ENCODE measurements at regions not wholly inside any gene's neighbourhood (a gene's known extent, or its start where the extent isn't known, plus 50 kb on each side); places are given as distances from the start of the nearest gene placed in this dataset.

GRCh38 chr12:63319936-63320633 is 169.1 kb upstream of the AVPR1A start:
- DNase-seq (ENCODE audit: low spot score): no peak

DNA sequence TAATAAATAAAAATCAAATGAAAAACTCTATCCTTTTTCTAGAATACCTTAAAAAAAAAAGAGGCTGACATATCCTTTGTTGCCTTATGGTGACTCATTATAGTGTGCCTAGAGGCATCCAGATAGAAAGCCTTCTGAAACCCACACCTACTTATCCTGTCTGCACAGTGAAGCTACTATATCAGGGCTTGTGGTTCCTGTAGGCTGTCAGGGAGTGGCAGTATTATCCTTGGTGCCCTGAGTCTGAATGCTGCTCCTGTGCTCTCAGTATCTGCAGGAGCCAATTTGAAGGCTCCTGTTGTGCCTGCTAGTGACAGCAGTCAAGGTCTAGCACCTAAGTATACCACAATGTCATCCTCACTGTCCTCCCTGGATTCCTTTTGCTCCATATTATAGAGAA is 168.4 kb upstream of the AVPR1A start:
- no peak for DNase-seq (ENCODE audit: low spot score)

DNA sequence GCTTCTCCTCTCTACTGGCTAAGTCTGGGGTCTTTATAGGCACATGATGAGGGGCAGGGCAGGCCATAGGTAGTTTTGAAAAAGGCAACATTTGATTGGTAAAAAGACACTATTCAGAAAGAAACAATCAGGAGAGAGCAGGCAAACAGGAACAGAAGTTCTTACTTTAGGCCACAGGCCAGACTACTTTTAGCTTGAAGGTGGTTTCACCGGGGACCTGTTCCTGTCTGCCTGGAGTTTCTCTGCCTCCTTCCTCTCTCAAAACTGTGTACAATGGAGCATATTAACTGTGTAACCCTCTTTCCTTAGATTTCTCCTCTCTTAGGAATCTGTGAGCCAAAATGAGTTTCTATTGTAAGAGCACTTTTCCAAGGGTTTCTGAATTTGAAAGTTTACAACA is 167.9 kb upstream of the AVPR1A start:
- no peak for DNase-seq (ENCODE audit: low spot score)

DNA sequence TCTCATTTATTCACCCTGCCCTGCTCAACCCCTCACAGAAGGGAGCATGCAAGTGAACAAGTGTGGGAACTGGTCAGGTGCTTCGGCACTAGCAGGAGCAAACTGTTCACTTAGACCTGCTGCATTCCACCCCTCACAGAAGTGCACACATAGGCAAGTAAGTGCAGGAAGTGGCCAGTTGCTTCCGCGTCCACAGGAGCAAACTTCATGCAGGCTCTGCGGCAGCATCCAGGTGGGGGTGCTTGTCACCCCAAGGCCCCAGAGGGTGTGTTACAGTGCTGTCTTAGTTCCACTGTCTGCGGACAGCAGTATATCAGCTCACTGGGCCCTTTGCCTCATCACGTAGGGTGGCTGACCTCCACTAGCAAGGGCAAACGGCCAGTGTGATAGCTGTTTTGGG is 167.3 kb upstream of the AVPR1A start:
- no peak for DNase-seq (ENCODE audit: low spot score)

GRCh38 chr12:63317880-63318279 is 166.9 kb upstream of the AVPR1A start:
- DNase-seq (ENCODE audit: low spot score): no peak

DNA sequence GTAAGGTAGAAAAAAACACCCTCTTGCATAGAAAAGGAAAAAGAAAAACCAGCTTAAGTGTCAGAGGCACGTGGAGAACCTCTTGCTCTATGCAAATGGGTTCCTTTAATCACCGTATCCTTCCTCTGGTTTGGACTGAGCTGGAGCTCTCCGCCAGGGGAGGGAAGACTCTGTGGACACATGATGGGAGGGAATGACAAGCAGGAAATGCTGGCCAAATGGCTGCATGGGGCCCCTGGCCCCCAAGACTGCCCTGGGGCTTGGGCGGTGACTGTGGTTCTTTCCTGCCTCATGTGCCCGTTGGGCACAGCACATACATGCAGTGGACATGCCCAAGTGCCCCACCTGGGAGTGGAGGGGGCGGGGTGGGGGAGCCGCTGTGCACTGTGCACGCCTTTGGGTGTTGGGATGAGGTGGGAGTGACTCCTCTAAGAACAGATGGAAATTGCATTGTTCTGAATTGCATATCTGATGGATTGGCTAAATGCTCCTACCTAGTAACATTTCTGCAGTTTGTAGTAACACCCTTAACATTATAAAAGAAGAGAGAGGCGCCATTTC is 166.4 kb upstream of the AVPR1A start:
- no peak for DNase-seq (ENCODE audit: low spot score)

GRCh38 chr12:63313139-63313538 is 162.1 kb upstream of the AVPR1A start:
- DNase-seq (ENCODE audit: low spot score): no peak

DNA sequence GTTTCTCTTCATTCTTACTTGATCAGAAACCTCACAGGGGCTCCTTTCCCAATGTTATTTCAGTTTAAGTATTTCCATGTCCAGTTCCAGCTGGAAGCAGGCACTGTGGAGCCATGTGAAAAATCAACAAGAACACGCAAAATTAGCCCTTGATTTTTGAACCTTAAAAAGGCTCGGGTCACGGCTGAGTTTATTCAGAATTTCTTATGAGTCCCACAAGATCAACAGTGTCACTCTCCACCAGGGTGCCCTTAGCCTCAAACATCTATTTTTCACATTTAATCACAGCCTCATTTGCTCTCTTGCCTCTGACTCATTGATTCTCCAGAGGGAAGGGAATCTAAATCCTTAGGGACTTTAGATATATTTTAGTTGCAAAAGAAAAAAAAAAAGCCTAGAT is 157.7 kb upstream of the AVPR1A start:
- no peak for DNase-seq (ENCODE audit: low spot score)

- no peak for DNase-seq (ENCODE audit: low spot score)
Measured at GRCh38 chr12:63307849-63308248, 156.8 kb upstream of the AVPR1A start.

- DNase-seq (ENCODE audit: low spot score): no peak
Measured at GRCh38 chr12:63305901-63306875, 155.2 kb upstream of the AVPR1A start.

DNA sequence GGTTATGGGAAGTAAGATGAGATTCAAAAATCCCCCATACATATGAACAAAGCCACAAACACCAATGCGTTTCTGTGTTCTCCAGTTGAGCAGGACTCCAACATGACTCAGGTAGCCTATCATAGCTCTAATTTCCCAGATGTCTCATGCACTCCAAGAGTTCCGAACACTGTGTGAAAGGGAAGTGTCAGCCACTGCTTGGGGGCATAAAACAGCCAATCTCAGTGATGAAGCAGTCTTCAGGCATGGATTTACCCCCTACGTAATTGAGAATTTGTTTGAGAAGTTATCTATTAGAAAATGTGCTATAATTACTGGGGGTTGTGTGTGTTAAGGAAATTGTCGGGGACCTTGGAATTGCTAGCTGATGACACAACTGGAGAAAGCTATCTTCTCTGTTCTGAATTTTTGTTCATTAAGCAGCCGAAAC is 153.9 kb upstream of the AVPR1A start:
- DNase-seq (ENCODE audit: low spot score): no peak

- DNase-seq (ENCODE audit: low spot score): no peak
Measured at GRCh38 chr12:63302941-63303536, 152.0 kb upstream of the AVPR1A start.

GRCh38 chr12:63302269-63302940 is 151.4 kb upstream of the AVPR1A start:
- no peak for DNase-seq (ENCODE audit: low spot score)

DNA sequence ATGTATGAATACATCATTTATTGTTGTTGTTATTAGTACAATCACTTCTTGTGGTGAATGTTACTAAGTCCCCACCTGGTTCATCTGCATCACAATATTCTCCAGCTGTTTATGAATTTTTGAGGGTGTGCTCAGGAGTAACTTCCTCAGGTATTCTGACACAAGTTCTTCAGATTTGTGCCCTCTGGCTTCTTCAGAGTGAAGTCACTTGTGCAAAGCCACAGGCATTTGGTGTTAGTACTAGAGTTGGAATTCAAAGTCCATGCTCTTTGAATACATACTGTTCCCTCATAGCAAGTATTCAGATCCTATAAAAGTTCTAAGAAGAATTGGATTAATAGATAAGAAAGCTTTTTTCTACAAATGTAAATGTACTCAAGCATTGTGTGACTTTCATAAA is 150.3 kb upstream of the AVPR1A start:
- no peak for DNase-seq (ENCODE audit: low spot score)

DNA sequence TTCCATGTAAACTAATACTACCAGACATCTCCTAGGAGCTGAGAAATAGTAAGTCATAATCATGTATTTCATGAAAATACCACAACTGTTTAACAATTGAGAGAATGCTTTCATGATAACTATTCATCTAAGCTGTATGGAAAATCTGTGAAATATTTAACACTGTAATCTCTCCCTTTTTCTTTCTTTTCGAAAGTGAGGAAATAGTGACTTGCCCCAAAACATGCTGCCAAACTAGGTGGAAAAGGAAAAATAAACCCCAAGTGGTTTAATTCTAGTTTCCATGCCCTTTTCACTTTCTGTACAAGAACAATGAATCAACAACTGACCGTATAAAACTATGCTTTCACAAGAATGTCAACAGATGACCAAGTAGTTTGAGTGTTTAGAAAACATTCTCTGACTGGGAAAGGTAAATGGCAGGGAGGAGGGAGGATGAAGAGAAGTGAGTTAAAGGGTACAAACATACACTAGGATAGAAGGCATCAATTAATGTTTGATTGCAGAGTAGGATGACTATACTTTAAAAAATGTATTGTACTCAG is 147.5 kb upstream of the AVPR1A start:
- DNase-seq (ENCODE audit: low spot score): no peak

GRCh38 chr12:63294327-63294632 is 143.3 kb upstream of the AVPR1A start:
- DNase-seq (ENCODE audit: low spot score): no peak

GRCh38 chr12:63292471-63293221 is 141.6 kb upstream of the AVPR1A start:
- DNase-seq (ENCODE audit: low spot score): no peak

GRCh38 chr12:63276537-63277365 is 125.8 kb upstream of the AVPR1A start:
- DNase-seq (ENCODE audit: low spot score): peak; percentile 48

DNA sequence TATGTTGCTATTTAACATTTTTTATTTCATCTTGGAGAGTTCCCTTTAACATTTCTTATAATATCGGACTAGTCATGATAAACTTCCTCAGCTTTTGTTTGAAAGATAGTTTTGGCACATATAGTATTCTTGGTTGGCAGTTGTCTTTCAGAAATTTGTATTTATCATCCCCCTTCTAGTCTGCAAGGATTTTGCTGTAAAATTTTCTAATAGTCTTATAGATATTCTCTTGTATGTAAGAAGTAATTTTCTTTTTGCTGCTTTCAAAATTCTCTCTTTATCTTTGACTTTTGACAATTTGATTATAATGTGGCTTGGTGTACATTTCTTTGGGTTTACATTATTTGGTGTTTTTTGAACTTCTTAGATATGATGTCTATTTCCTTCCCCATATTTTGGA is 116.0 kb upstream of the AVPR1A start:
- no peak for DNase-seq (ENCODE audit: low spot score)

DNA sequence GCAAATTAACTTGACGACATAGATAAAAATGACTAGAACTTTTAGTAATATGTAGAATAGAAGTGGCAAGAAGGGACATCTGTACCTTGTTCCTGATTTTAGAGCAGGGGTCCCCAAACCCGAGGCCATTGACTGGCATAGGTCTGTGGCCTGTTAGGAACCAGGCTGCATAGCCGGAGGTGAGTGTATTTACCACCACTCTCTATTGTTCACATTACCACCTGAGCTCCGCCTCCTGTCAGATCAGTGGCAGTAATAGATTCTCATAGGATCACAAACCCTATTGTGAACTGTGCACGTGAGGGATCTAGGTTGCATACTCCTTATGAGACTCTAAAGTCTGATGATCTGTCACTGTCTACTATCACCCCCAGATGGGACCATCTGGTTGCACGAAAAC is 113.6 kb upstream of the AVPR1A start:
- DNase-seq (ENCODE audit: low spot score): no peak
